GM23338 (cell line): ENCODE measurements at regions not wholly inside any gene's neighbourhood (a gene's known extent, or its start where the extent isn't known, plus 50 kb on each side); places are given as distances from the start of the nearest gene placed in this dataset.
A peak's percentile ranks its signal among the peaks of the same experiment; 100 is the strongest.

Source experiments
- ATAC-seq: fragments of 200-7000 bp; cut with Tn5 transposase; 3 replicates; pipeline ENCODE4 v1.9.1; 2020
- DNase-seq: peaks from one replicate; pipeline ENCODE4 v3.0.0-alpha.2; 2015; ENCODE audit warnings: low spot score
- H2AFZ ChIP-seq: fragments of 200-600 bp; sonication (generic); 2 replicates; pipeline ENCODE4 v1.8.0; 2016; ENCODE audit warnings: antibody characterized with exemption, mild to moderate bottlenecking, moderate library complexity
- H3F3A ChIP-seq: fragments of 200-600 bp; sonication (generic); replicated peaks from 2 replicates; pipeline ENCODE4 v1.8.0; 2017; ENCODE audit warnings: antibody characterized with exemption, mixed run types, low read depth
- H3K27ac ChIP-seq: fragments of 200-600 bp; sonication (generic); 2 replicates; pipeline ENCODE4 v1.6.1; 2016; ENCODE audit warnings: low read depth
- H3K27me3 ChIP-seq: fragments of 200-600 bp; sonication (generic); 2 replicates; pipeline ENCODE4 v1.8.0; 2016; ENCODE audit warnings: mild to moderate bottlenecking, mixed run types, moderate library complexity; ENCODE audit not compliant: insufficient read depth
- H3K36me3 ChIP-seq: fragments of 200-600 bp; sonication (generic); 2 replicates; pipeline ENCODE4 v1.8.0; 2016; ENCODE audit warnings: mild to moderate bottlenecking; ENCODE audit not compliant: insufficient read depth
- H3K4me1 ChIP-seq: fragments of 200-600 bp; sonication (generic); 2 replicates; pipeline ENCODE4 v1.8.0; 2016; ENCODE audit warnings: mild to moderate bottlenecking, moderate library complexity; ENCODE audit not compliant: insufficient read depth
- H3K4me2 ChIP-seq: fragments of 200-600 bp; sonication (generic); 2 replicates; pipeline ENCODE4 v1.7.1; 2017; ENCODE audit warnings: mixed run types
- H3K4me3 ChIP-seq: fragments of 200-600 bp; sonication (generic); 2 replicates; pipeline ENCODE4 v1.6.1; 2016; ENCODE audit warnings: mixed run types
- H3K79me2 ChIP-seq: fragments of 200-600 bp; sonication (generic); replicated peaks from 2 replicates; pipeline ENCODE4 v1.8.0; 2017; ENCODE audit warnings: mild to moderate bottlenecking; ENCODE audit not compliant: insufficient read depth
- H3K9me2 ChIP-seq: fragments of 200-600 bp; sonication (generic); 2 replicates; pipeline ENCODE4 v1.8.0; 2017; ENCODE audit not compliant: insufficient read depth
- H4K20me1 ChIP-seq: fragments of 200-600 bp; sonication (generic); replicated peaks from 2 replicates; pipeline ENCODE4 v1.8.0; 2017; ENCODE audit warnings: mild to moderate bottlenecking; ENCODE audit not compliant: insufficient read depth
- H3K27ac Mint-ChIP-seq: 2 replicates; pipeline ENCODE4 v1.8.0; 2020; ENCODE audit warnings: inconsistent platforms, mild to moderate bottlenecking, moderate library complexity, mixed read lengths
- H3K27me3 Mint-ChIP-seq: 3 replicates; pipeline ENCODE4 v1.8.0; 2022; ENCODE audit warnings: low read depth, mild to moderate bottlenecking, moderate library complexity, mixed read lengths, inconsistent platforms; ENCODE audit not compliant: insufficient read depth, poor library complexity
- H3K36me3 Mint-ChIP-seq: 3 replicates; pipeline ENCODE4 v1.8.0; 2021; ENCODE audit warnings: low read depth, mild to moderate bottlenecking, inconsistent platforms, moderate library complexity, mixed read lengths
- H3K4me1 Mint-ChIP-seq: 3 replicates; pipeline ENCODE4 v1.8.0; 2020; ENCODE audit warnings: mild to moderate bottlenecking, inconsistent platforms, mixed read lengths
- H3K4me3 Mint-ChIP-seq: 3 replicates; pipeline ENCODE4 v1.8.0; 2021; ENCODE audit warnings: moderate library complexity, mild to moderate bottlenecking, inconsistent platforms, mixed read lengths
- H3K9me3 Mint-ChIP-seq: 3 replicates; pipeline ENCODE4 v1.8.0; 2020; ENCODE audit warnings: moderate library complexity, mild to moderate bottlenecking, inconsistent platforms, mixed read lengths
- CREB1 ChIP-seq: fragments of 250-450 bp; sonication (Bioruptor Pico); IDR thresholded peaks from 2 replicates; pipeline ENCODE4 v1.5.0; 2020; ENCODE audit warnings: low read depth, mild to moderate bottlenecking, moderate library complexity
- CTCF ChIP-seq, 2 experiments: fragments of 200-600 bp in 1 of 2; sonication (generic) in 1 of 2; conservative IDR thresholded peaks; 2 replicates each; pipeline versions ENCODE4 v1.5.1 to v1.6.1; 2016 to 2017; ENCODE audit warnings: antibody characterized with exemption in 2 of 2, low read depth in 2 of 2, mild to moderate bottlenecking in 2 of 2, moderate library complexity in 1 of 2
- ETS1 ChIP-seq: IDR thresholded peaks from 2 replicates; pipeline ENCODE4 v1.6.1; 2016; ENCODE audit warnings: antibody characterized with exemption
- EZH2 ChIP-seq: fragments of 200-600 bp; sonication (generic); IDR thresholded peaks from one replicate; pipeline ENCODE4 v1.8.0; 2017; ENCODE audit warnings: antibody characterized with exemption, mild to moderate bottlenecking, low read depth; ENCODE audit not compliant: unreplicated experiment
- EZH2phosphoT487 ChIP-seq: fragments of 200-600 bp; sonication (generic); IDR thresholded peaks from one replicate; pipeline ENCODE4 v1.8.1; 2018; ENCODE audit warnings: antibody characterized with exemption; ENCODE audit not compliant: unreplicated experiment
- JUNB ChIP-seq: IDR thresholded peaks from one replicate; pipeline ENCODE4 v1.6.1; 2016; ENCODE audit warnings: antibody characterized with exemption; ENCODE audit not compliant: unreplicated experiment
- NANOG ChIP-seq: IDR thresholded peaks from 2 replicates; pipeline ENCODE4 v1.6.1; 2016; ENCODE audit warnings: antibody characterized with exemption, borderline replicate concordance
- POLR2AphosphoS5 ChIP-seq: IDR thresholded peaks from 2 replicates; pipeline ENCODE4 v1.6.1; 2016; ENCODE audit warnings: antibody characterized with exemption, low read depth
- STAT1 ChIP-seq: IDR thresholded peaks from one replicate; pipeline ENCODE4 v1.6.1; 2016; ENCODE audit warnings: antibody characterized with exemption; ENCODE audit not compliant: unreplicated experiment
- ZNF114 ChIP-seq: fragments of 250-450 bp; sonication (Bioruptor Pico); IDR thresholded peaks from 2 replicates; pipeline ENCODE4 v1.5.0; 2020; ENCODE audit warnings: mild to moderate bottlenecking, moderate library complexity
- ZNF331 ChIP-seq: fragments of 250-450 bp; sonication (Bioruptor Pico); IDR thresholded peaks from 2 replicates; pipeline ENCODE4 v1.5.0; 2020; ENCODE audit warnings: low read depth, mild to moderate bottlenecking, moderate library complexity
- TF ChIP-seq, protein P1 (sequence below): fragments of 250-450 bp; sonication (Bioruptor Pico); IDR thresholded peaks from 2 replicates; pipeline ENCODE4 v1.5.0; 2020; ENCODE audit warnings: mild to moderate bottlenecking, moderate library complexity
- TF ChIP-seq, protein P2 (sequence below): IDR thresholded peaks from one replicate; pipeline ENCODE4 v1.6.1; 2018; ENCODE audit warnings: antibody characterized with exemption; ENCODE audit not compliant: unreplicated experiment

GRCh38 chr6:139597087-139597763, 222.8 kb upstream of the CITED2 start:
- peaks cover 8% of the 10 kb centered on the region; the same call in 1 of the 2 replicates for H3K4me1 ChIP-seq
- peak overlapping the region; percentile 69; the same call in 1 of the 2 replicates for H3K27ac Mint-ChIP-seq

More at GRCh38 chr6:139597087-139597763, 222.8 kb upstream of the CITED2 start:
- H3K9me2 ChIP-seq: 0 out of 2 replicates have a peak, but pooled peaks cover 8% of the 10 kb centered on the region
- no peaks in the 10 kb centered on the region for H4K20me1 ChIP-seq
- H3F3A ChIP-seq: no peaks in the 10 kb centered on the region
- H3K27me3 Mint-ChIP-seq: no peaks in the 10 kb centered on the region
- TF ChIP-seq CREB1 (no peak), EZH2phosphoT487 (no peak), POLR2AphosphoS5 (no peak), STAT1 (no peak), NANOG (no peak), ETS1 (no peak), ZNF114 (CRISPR knock-in tag) (no peak), JUNB (no peak), EZH2 (no peak), CTCF (conservative IDR thresholded peaks at IDR 0.05; ENCODE audit: low read depth in 2 of 2) (no peak), ZNF331 (CRISPR knock-in tag) (no peak)
- TF ChIP-seq, protein P1, sequence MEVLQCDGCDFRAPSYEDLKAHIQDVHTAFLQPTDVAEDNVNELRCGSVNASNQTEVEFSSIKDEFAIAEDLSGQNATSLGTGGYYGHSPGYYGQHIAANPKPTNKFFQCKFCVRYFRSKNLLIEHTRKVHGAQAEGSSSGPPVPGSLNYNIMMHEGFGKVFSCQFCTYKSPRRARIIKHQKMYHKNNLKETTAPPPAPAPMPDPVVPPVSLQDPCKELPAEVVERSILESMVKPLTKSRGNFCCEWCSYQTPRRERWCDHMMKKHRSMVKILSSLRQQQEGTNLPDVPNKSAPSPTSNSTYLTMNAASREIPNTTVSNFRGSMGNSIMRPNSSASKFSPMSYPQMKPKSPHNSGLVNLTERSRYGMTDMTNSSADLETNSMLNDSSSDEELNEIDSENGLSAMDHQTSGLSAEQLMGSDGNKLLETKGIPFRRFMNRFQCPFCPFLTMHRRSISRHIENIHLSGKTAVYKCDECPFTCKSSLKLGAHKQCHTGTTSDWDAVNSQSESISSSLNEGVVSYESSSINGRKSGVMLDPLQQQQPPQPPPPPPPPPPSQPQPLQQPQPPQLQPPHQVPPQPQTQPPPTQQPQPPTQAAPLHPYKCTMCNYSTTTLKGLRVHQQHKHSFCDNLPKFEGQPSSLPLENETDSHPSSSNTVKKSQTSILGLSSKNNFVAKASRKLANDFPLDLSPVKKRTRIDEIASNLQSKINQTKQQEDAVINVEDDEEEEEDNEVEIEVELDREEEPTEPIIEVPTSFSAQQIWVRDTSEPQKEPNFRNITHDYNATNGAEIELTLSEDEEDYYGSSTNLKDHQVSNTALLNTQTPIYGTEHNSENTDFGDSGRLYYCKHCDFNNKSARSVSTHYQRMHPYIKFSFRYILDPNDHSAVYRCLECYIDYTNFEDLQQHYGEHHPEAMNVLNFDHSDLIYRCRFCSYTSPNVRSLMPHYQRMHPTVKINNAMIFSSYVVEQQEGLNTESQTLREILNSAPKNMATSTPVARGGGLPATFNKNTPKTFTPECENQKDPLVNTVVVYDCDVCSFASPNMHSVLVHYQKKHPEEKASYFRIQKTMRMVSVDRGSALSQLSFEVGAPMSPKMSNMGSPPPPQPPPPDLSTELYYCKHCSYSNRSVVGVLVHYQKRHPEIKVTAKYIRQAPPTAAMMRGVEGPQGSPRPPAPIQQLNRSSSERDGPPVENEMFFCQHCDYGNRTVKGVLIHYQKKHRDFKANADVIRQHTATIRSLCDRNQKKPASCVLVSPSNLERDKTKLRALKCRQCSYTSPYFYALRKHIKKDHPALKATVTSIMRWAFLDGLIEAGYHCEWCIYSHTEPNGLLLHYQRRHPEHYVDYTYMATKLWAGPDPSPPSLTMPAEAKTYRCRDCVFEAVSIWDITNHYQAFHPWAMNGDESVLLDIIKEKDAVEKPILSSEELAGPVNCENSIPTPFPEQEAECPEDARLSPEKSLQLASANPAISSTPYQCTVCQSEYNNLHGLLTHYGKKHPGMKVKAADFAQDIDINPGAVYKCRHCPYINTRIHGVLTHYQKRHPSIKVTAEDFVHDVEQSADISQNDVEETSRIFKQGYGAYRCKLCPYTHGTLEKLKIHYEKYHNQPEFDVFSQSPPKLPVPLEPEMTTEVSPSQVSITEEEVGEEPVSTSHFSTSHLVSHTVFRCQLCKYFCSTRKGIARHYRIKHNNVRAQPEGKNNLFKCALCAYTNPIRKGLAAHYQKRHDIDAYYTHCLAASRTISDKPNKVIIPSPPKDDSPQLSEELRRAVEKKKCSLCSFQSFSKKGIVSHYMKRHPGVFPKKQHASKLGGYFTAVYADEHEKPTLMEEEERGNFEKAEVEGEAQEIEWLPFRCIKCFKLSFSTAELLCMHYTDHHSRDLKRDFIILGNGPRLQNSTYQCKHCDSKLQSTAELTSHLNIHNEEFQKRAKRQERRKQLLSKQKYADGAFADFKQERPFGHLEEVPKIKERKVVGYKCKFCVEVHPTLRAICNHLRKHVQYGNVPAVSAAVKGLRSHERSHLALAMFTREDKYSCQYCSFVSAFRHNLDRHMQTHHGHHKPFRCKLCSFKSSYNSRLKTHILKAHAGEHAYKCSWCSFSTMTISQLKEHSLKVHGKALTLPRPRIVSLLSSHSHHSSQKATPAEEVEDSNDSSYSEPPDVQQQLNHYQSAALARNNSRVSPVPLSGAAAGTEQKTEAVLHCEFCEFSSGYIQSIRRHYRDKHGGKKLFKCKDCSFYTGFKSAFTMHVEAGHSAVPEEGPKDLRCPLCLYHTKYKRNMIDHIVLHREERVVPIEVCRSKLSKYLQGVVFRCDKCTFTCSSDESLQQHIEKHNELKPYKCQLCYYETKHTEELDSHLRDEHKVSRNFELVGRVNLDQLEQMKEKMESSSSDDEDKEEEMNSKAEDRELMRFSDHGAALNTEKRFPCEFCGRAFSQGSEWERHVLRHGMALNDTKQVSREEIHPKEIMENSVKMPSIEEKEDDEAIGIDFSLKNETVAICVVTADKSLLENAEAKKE (CRISPR knock-in tag): no peak
- TF ChIP-seq, protein P2, sequence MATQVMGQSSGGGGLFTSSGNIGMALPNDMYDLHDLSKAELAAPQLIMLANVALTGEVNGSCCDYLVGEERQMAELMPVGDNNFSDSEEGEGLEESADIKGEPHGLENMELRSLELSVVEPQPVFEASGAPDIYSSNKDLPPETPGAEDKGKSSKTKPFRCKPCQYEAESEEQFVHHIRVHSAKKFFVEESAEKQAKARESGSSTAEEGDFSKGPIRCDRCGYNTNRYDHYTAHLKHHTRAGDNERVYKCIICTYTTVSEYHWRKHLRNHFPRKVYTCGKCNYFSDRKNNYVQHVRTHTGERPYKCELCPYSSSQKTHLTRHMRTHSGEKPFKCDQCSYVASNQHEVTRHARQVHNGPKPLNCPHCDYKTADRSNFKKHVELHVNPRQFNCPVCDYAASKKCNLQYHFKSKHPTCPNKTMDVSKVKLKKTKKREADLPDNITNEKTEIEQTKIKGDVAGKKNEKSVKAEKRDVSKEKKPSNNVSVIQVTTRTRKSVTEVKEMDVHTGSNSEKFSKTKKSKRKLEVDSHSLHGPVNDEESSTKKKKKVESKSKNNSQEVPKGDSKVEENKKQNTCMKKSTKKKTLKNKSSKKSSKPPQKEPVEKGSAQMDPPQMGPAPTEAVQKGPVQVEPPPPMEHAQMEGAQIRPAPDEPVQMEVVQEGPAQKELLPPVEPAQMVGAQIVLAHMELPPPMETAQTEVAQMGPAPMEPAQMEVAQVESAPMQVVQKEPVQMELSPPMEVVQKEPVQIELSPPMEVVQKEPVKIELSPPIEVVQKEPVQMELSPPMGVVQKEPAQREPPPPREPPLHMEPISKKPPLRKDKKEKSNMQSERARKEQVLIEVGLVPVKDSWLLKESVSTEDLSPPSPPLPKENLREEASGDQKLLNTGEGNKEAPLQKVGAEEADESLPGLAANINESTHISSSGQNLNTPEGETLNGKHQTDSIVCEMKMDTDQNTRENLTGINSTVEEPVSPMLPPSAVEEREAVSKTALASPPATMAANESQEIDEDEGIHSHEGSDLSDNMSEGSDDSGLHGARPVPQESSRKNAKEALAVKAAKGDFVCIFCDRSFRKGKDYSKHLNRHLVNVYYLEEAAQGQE: no peak
- no peak overlapping the region for H3K4me3 ChIP-seq
- no peak overlapping the region for H3K27ac ChIP-seq
- no peak for DNase-seq
- ATAC-seq: no peak
- no peak overlapping the region for H2AFZ ChIP-seq
- no peaks in the 10 kb centered on the region for H3K27me3 ChIP-seq
- no peak overlapping the region for H3K4me3 Mint-ChIP-seq
- peaks cover 24% of the 10 kb centered on the region for H3K4me1 Mint-ChIP-seq
- H3K9me3 Mint-ChIP-seq: no peaks in the 10 kb centered on the region
- H3K79me2 ChIP-seq: no peaks in the 10 kb centered on the region
- no peaks in the 10 kb centered on the region for H3K36me3 Mint-ChIP-seq
- H3K36me3 ChIP-seq: no peaks in the 10 kb centered on the region
- H3K4me2 ChIP-seq: no peak overlapping the region
